Liver (tissue), 8 donors: ENCODE measurements at regions not wholly inside any gene's neighbourhood (a gene's known extent, or its start where the extent isn't known, plus 50 kb on each side); places are given as distances from the start of the nearest gene placed in this dataset.
"Not testable (repeated sequence)": the region's sequence is repeated elsewhere in the genome, so short reads cannot be mapped to it uniquely, and the experiment has no call there.

Experiments
- DNase-seq: peaks from one replicate; pipeline ENCODE4 v3.0.0-alpha.2; 2017; ENCODE audit warnings: low spot score
- H3K27ac ChIP-seq, 2 donors: one replicate each; pipeline ENCODE4 v1.7.0; 2013; ENCODE audit warnings: inconsistent platforms in 2 of 2, low read length in 2 of 2, control low read depth in 1 of 2, low read depth in 1 of 2, mild to moderate bottlenecking in 1 of 2
- H3K27me3 ChIP-seq, 4 donors: one replicate each; pipeline versions ENCODE4 v1.6.1 to v1.7.0; 2013; ENCODE audit warnings: low read length in 3 of 4, inconsistent platforms in 1 of 4, mild to moderate bottlenecking in 1 of 4, moderate library complexity in 1 of 4; ENCODE audit not compliant: control insufficient read depth in 4 of 4, insufficient read depth in 4 of 4
- H3K36me3 ChIP-seq, 4 donors: one replicate each; pipeline versions ENCODE4 v1.6.1 to v1.7.0; 2013; ENCODE audit warnings: low read length in 3 of 4, mild to moderate bottlenecking in 3 of 4, low read depth in 1 of 4, moderate library complexity in 1 of 4; ENCODE audit not compliant: control insufficient read depth in 4 of 4, insufficient read depth in 3 of 4
- H3K4me1 ChIP-seq, 4 donors: one replicate each; pipeline versions ENCODE4 v1.6.1 to v1.7.0; 2013; ENCODE audit warnings: low read length in 3 of 4, mild to moderate bottlenecking in 3 of 4, moderate library complexity in 1 of 4; ENCODE audit not compliant: control insufficient read depth in 4 of 4, insufficient read depth in 4 of 4
- H3K4me3 ChIP-seq, 3 donors: one replicate each; pipeline versions ENCODE4 v1.6.1 to v1.7.0; 2013; ENCODE audit warnings: low read length in 3 of 3, control low read depth in 1 of 3, low read depth in 1 of 3, mild to moderate bottlenecking in 1 of 3
- H3K9ac ChIP-seq, 2 donors: one replicate each; pipeline ENCODE4 v1.7.0; 2013; ENCODE audit warnings: low read length in 2 of 2, mild to moderate bottlenecking in 2 of 2, moderate library complexity in 2 of 2, control low read depth in 1 of 2, low read depth in 1 of 2
- H3K9me3 ChIP-seq, 4 donors: one replicate each; pipeline versions ENCODE4 v1.6.1 to v1.7.0; 2013; ENCODE audit warnings: low read length in 3 of 4; ENCODE audit not compliant: control insufficient read depth in 4 of 4
- EGR1 ChIP-seq, 2 donors: IDR thresholded peaks; 2 replicates each; pipeline ENCODE4 v1.6.1; 2016 to 2018; ENCODE audit warnings: antibody characterized with exemption in 2 of 2, low read depth in 2 of 2
- FOXA1 ChIP-seq: IDR thresholded peaks from 2 replicates; pipeline ENCODE4 v1.6.1; 2016; ENCODE audit warnings: antibody characterized with exemption
- FOXA2 ChIP-seq: IDR thresholded peaks from 2 replicates; pipeline ENCODE4 v1.6.1; 2016; ENCODE audit warnings: antibody characterized with exemption
- GABPA ChIP-seq, 2 donors: IDR thresholded peaks in 1 of 2; conservative IDR thresholded peaks in 1 of 2; 2 replicates each; pipeline ENCODE4 v1.6.1; 2016; ENCODE audit warnings: antibody characterized with exemption in 2 of 2, mild to moderate bottlenecking in 1 of 2, moderate library complexity in 1 of 2
- HNF4A ChIP-seq, 2 donors: conservative IDR thresholded peaks; 2 replicates each; pipeline ENCODE4 v1.6.1; 2016; ENCODE audit warnings: antibody characterized with exemption in 2 of 2, mild to moderate bottlenecking in 2 of 2
- JUND ChIP-seq, 2 donors: IDR thresholded peaks; 2 replicates each; pipeline ENCODE4 v1.6.1; 2016; ENCODE audit warnings: antibody characterized with exemption in 2 of 2
- NR2F2 ChIP-seq: IDR thresholded peaks from 2 replicates; pipeline ENCODE4 v1.6.1; 2016; ENCODE audit warnings: antibody characterized with exemption
- TAF1 ChIP-seq: conservative IDR thresholded peaks from 2 replicates; pipeline ENCODE4 v1.6.1; 2016; ENCODE audit warnings: antibody characterized with exemption, mild to moderate bottlenecking
- YY1 ChIP-seq: IDR thresholded peaks from 2 replicates; pipeline ENCODE4 v1.6.1; 2016; ENCODE audit warnings: antibody characterized with exemption, mild to moderate bottlenecking
- WGBS: extraction: QIAGEN DNeasy Blood & Tissue Kit; methylation state at CpG from one replicate; pipeline ENCODE4 v1.1.7; 2013; 5-methylcytosine and 5-hydroxymethylcytosine counted together
- TF ChIP-seq, protein P1 (sequence below): fragments of 150-350 bp; IDR thresholded peaks from 2 replicates; pipeline ENCODE4 v1.5.1; 2017; ENCODE audit warnings: improper control_type of control experiment, low read depth, low read length; ENCODE audit not compliant: missing input control
- TF ChIP-seq, protein P2 (sequence below): IDR thresholded peaks from 2 replicates; pipeline ENCODE4 v1.6.1; 2016; ENCODE audit warnings: antibody characterized with exemption
- TF ChIP-seq, protein P3 (sequence below): IDR thresholded peaks from 2 replicates; pipeline ENCODE4 v1.6.1; 2016; ENCODE audit warnings: antibody characterized with exemption
- TF ChIP-seq, protein P4 (sequence below): IDR thresholded peaks from 2 replicates; pipeline ENCODE4 v1.6.1; 2016; ENCODE audit warnings: antibody characterized with exemption, mild to moderate bottlenecking
- TF ChIP-seq, protein P5 (sequence below): IDR thresholded peaks from 2 replicates; pipeline ENCODE4 v1.6.1; 2016; ENCODE audit warnings: antibody characterized with exemption
- donor health status: healthy.
- donor health status: healthy.
- donor health status: healthy.
- donor health status: healthy.
- donor health status: healthy.

DNA sequence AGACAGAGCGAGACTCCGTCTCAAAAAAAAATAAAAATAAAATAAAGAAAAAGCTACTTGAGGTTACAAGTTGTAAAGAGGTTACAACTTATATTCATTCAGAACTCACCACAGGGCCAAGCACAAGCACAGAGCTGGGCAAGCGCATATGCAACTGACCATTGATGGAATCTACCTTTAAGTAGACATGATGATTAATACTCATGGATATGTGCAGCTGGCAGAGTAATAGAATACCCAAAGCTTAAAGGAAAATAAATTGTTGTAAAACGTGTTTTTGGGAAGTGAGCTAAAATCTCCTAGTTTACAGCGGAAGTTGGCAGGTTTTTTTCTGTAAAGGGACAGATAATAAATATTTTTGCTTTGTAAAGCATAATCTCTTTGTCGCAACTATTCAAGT lies 111.6 kb downstream of the TMEM168 start:
- no peaks in the 10 kb centered on the region for H3K4me1 ChIP-seq
- no peak overlapping the region for H3K4me3 ChIP-seq
- TF ChIP-seq FOXA2: no peak
- TF ChIP-seq FOXA1: no peak
- no peak for TF ChIP-seq NR2F2
- TF ChIP-seq, protein P1, sequence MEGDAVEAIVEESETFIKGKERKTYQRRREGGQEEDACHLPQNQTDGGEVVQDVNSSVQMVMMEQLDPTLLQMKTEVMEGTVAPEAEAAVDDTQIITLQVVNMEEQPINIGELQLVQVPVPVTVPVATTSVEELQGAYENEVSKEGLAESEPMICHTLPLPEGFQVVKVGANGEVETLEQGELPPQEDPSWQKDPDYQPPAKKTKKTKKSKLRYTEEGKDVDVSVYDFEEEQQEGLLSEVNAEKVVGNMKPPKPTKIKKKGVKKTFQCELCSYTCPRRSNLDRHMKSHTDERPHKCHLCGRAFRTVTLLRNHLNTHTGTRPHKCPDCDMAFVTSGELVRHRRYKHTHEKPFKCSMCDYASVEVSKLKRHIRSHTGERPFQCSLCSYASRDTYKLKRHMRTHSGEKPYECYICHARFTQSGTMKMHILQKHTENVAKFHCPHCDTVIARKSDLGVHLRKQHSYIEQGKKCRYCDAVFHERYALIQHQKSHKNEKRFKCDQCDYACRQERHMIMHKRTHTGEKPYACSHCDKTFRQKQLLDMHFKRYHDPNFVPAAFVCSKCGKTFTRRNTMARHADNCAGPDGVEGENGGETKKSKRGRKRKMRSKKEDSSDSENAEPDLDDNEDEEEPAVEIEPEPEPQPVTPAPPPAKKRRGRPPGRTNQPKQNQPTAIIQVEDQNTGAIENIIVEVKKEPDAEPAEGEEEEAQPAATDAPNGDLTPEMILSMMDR: no peak
- no peak for TF ChIP-seq TAF1
- TF ChIP-seq EGR1 (IDR thresholded peaks at IDR 0.05; ENCODE audit: low read depth in 2 of 2): no peak
- TF ChIP-seq, protein P2, sequence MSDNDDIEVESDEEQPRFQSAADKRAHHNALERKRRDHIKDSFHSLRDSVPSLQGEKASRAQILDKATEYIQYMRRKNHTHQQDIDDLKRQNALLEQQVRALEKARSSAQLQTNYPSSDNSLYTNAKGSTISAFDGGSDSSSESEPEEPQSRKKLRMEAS: no peak
- TF ChIP-seq GABPA (IDR thresholded peaks at IDR 0.05 in 1 of 2, conservative IDR thresholded peaks at IDR 0.05 in 1 of 2): no peak
- TF ChIP-seq, protein P3, sequence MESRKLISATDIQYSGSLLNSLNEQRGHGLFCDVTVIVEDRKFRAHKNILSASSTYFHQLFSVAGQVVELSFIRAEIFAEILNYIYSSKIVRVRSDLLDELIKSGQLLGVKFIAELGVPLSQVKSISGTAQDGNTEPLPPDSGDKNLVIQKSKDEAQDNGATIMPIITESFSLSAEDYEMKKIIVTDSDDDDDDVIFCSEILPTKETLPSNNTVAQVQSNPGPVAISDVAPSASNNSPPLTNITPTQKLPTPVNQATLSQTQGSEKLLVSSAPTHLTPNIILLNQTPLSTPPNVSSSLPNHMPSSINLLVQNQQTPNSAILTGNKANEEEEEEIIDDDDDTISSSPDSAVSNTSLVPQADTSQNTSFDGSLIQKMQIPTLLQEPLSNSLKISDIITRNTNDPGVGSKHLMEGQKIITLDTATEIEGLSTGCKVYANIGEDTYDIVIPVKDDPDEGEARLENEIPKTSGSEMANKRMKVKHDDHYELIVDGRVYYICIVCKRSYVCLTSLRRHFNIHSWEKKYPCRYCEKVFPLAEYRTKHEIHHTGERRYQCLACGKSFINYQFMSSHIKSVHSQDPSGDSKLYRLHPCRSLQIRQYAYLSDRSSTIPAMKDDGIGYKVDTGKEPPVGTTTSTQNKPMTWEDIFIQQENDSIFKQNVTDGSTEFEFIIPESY: no peak
- TF ChIP-seq, protein P4, sequence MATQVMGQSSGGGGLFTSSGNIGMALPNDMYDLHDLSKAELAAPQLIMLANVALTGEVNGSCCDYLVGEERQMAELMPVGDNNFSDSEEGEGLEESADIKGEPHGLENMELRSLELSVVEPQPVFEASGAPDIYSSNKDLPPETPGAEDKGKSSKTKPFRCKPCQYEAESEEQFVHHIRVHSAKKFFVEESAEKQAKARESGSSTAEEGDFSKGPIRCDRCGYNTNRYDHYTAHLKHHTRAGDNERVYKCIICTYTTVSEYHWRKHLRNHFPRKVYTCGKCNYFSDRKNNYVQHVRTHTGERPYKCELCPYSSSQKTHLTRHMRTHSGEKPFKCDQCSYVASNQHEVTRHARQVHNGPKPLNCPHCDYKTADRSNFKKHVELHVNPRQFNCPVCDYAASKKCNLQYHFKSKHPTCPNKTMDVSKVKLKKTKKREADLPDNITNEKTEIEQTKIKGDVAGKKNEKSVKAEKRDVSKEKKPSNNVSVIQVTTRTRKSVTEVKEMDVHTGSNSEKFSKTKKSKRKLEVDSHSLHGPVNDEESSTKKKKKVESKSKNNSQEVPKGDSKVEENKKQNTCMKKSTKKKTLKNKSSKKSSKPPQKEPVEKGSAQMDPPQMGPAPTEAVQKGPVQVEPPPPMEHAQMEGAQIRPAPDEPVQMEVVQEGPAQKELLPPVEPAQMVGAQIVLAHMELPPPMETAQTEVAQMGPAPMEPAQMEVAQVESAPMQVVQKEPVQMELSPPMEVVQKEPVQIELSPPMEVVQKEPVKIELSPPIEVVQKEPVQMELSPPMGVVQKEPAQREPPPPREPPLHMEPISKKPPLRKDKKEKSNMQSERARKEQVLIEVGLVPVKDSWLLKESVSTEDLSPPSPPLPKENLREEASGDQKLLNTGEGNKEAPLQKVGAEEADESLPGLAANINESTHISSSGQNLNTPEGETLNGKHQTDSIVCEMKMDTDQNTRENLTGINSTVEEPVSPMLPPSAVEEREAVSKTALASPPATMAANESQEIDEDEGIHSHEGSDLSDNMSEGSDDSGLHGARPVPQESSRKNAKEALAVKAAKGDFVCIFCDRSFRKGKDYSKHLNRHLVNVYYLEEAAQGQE: no peak
- no peak for TF ChIP-seq HNF4A (conservative IDR thresholded peaks at IDR 0.05)
- no peak for TF ChIP-seq JUND (IDR thresholded peaks at IDR 0.05)
- TF ChIP-seq, protein P5, sequence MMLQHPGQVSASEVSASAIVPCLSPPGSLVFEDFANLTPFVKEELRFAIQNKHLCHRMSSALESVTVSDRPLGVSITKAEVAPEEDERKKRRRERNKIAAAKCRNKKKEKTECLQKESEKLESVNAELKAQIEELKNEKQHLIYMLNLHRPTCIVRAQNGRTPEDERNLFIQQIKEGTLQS: no peak
- no peak for TF ChIP-seq YY1
- peaks cover 0 to 4% (median 0%) of the 10 kb centered on the region in 4 donors for H3K27me3 ChIP-seq
- 91% methylated on average over 6 of the region's 6 CpGs for WGBS
- H3K36me3 ChIP-seq: no peaks in the 10 kb centered on the region
- no peaks in the 10 kb centered on the region for H3K9me3 ChIP-seq
- H3K27ac ChIP-seq: no peak overlapping the region
- no peak overlapping the region for H3K9ac ChIP-seq
- DNase-seq: no peak

DNA sequence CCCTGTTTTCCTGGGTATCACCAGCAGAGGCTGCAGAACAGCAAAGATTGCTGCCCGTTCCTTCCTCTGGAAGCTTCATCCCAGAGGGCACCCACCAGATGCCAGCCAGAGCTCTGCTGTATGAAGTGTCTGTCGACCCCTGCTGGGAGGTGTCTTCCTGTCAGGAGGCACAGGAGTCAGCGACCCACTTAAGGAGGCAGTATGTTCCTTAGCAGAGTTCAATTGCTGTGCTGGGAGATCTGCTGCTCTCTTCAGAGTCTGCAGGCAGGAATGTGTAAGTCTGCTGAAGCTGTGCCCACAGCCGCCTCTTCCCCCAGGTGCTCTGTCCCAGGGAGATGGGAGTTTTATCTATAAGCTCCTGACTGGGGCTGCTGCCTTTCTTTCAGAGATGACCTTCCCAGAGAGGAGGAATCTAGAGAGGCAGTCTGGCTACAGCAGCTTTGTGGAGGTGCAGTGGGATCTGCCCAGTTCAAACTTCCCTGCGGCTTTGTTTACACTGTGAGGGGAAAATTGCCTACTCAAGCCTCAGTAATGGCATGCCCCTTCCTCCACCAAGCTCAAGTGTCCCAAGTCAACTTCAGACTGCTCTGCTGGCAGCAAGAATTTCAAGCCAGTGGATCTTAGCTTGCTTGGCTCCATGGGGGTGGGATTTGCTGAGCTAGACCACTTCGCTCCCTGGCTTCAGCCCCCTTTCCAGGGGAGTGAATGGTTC lies 100.6 kb downstream of the TMEM168 start:
- H3K4me1 ChIP-seq, H3K4me3 ChIP-seq, H3K36me3 ChIP-seq, H3K9ac ChIP-seq, DNase-seq, H3K27me3 ChIP-seq, H3K9me3 ChIP-seq, H3K27ac ChIP-seq: not testable (repeated sequence)
- 57% methylated on average over 6 of the region's 6 CpGs for WGBS
